H54 (cell line): ENCODE measurements at regions not wholly inside any gene's neighbourhood (a gene's known extent, or its start where the extent isn't known, plus 50 kb on each side); places are given as distances from the start of the nearest gene placed in this dataset.

Experiments used
- DNase-seq: peaks from one replicate; pipeline ENCODE4 v3.0.0; 2011; ENCODE audit warnings: low spot score, mixed read lengths; ENCODE audit not compliant: insufficient read length
- FAIRE-seq: peaks from 3 replicates; lab custom pipeline; 2011; peaks lifted over from hg19 to GRCh38; lab: Jason Lieb, UNC
- POLR2A ChIP-seq: IDR thresholded peaks from 2 replicates; pipeline ENCODE4 v1.6.1; 2011; ENCODE audit warnings: low read depth, mild to moderate bottlenecking, low read length

DNA sequence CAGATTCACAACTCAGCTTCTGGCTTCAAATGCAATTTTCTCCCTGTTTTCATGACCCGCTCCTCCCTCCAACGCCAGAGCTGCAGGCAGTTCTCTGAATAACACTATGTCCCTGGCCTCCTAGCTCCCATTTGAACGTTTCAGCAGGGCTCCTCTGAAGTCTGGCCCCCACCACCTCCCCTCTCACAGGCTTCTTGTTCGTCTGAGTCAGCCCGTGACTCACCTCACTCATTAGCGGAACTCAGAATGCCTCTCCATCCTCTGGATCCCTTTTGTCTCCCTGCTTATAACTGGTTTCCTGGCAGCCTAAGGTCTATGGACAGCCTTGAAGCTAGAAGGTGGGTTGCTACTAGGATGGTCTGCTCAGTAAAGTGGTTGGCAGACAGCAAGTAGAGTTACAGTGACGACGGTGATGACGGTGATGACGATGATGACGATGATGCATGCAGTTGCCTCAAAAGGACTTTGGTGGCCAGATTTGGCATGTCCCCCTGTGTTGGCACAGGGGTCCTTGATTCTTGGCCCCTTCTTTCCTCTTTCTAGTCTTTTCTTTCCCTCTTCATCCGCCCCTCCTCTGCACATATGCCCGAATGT lies 83.3 kb upstream of the MKLN1 start:
- peak; percentile 71 for DNase-seq
- peak; percentile 67 for FAIRE-seq
- TF ChIP-seq POLR2A, result no peak

- peak; percentile 61 for FAIRE-seq
- TF ChIP-seq POLR2A, result no peak
- DNase-seq, result peak; percentile 80
Observed at GRCh38 chr7:131249003-131249402, 78.7 kb upstream of the MKLN1 start.

GRCh38 chr7:131249483-131249882 lies 78.2 kb upstream of the MKLN1 start:
- TF ChIP-seq POLR2A, result no peak
- FAIRE-seq (no peak), DNase-seq (no peak)

DNA sequence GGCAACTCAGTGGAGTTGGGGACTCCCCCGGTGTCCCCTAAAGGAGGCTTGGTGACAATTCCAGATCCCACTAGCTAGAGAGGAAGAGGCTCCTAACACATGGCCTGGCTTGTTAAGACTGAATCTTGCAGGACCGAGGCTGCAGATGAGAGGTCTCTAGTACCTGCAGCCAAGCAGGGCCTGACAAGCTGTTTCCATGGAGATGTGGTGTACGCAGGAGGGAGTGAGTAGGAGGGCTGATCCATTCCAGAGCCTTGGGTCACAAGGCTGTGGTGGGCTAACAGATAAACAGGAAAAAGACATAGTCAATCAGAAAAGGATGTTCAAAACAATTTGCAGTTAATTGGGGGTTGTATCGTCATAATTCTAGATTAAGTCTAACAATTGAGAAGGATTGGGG lies 77.3 kb upstream of the MKLN1 start:
- no peak for DNase-seq
- TF ChIP-seq POLR2A, result no peak
- no peak for FAIRE-seq

GRCh38 chr7:131251371-131251770 lies 76.3 kb upstream of the MKLN1 start:
- FAIRE-seq, result no peak
- TF ChIP-seq POLR2A, result no peak
- no peak for DNase-seq

DNA sequence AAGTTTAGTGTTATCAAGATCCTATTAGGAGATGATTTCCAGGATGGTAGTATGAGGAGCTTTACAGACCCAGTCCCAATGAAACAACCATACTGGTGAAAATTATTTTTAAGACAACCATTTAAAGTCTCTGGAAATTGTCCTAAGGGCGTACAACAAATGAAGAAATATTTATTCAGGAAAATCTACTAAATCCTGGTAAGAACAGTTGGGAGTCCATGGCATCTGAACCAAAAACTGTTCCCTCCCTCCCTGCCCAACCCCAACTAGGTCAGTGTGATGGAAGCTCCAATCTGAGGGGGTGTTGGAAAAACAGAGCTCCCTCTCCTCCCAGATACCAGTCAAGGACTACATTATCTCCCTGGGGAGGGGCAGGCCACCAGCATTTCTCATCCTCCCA lies 74.7 kb upstream of the MKLN1 start:
- no peak for TF ChIP-seq POLR2A
- no peak for DNase-seq
- no peak for FAIRE-seq

GRCh38 chr7:131254211-131254610 lies 73.5 kb upstream of the MKLN1 start:
- TF ChIP-seq POLR2A, result no peak
- FAIRE-seq, result no peak
- no peak for DNase-seq

DNA sequence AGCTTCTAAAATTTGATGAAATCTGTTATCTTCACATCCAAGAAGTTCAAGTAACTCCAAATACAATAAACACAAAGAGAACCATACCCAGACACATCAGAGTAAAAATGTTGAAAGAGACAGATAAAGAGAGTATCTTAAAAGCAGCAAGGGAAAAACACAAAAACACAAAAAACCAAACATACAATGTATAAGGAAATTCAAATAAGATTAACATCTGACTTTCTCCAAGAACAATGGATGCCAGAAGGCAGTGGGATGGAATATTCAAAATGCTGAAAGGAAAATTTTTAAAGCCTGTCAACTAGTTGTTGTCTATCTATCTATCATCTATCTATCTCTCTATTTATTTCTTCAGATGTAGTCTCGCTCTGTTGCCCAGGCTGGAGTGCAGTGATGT lies 72.4 kb upstream of the MKLN1 start:
- no peak for FAIRE-seq
- no peak for DNase-seq
- no peak for TF ChIP-seq POLR2A

DNA sequence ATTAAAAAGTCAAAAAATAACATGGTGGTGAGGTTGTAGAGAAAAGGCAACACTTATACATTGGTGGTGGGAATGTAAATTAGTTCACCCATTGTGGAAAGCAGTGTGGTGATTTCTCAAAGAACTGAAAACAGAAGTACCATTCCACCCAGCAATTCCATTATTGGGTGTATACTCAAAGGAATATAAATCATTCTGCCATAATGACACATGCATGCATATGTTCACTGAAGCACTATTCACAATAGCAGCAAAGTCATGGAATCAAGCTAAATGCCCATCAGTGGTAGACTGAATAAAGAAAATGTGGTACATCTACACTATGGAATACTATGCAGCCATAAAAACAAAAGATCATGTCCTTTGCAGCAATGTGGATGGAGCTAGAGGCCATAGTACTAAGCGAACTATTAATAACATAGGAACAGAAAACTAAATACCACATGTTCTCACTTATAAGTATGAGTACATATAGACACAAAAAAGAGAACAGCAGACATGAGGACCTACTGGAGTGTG lies 66.1 kb upstream of the MKLN1 start:
- TF ChIP-seq POLR2A, result no peak
- FAIRE-seq, result no peak
- no peak for DNase-seq

- no peak for FAIRE-seq
- no peak for TF ChIP-seq POLR2A
- DNase-seq, result no peak
Observed at GRCh38 chr7:131265227-131265626, 62.4 kb upstream of the MKLN1 start.

- FAIRE-seq (no peak), DNase-seq (no peak)
- TF ChIP-seq POLR2A, result no peak
Observed at GRCh38 chr7:131267631-131268030, 60.0 kb upstream of the MKLN1 start.

GRCh38 chr7:131268906-131269305 lies 58.8 kb upstream of the MKLN1 start:
- no peak for TF ChIP-seq POLR2A
- FAIRE-seq (no peak), DNase-seq (no peak)

GRCh38 chr7:131272086-131272485 lies 55.6 kb upstream of the MKLN1 start:
- DNase-seq, result no peak
- TF ChIP-seq POLR2A, result no peak
- no peak for FAIRE-seq

- no peak for TF ChIP-seq POLR2A
- no peak for DNase-seq
- FAIRE-seq, result no peak
Observed at GRCh38 chr7:131274986-131275385, 52.7 kb upstream of the MKLN1 start.

DNA sequence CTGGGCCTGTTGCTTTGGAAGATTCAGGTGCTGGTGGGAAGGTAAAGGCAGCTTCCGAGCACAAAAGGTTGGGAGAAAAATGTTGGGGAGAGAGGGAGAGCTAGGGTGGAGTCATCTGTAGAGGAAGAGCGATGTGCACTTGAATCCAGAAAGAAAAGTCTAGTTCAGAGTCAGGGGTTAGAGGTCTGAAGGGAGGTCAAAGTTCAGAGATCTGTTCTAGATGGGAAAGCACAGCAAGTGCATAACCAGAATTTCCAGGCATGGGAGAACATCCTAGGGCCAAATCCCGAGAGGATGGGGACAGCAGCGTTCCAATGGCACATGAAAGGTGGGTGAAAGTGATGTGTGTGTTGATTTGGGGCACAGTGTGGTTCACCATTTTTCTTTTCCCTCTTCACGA lies 51.5 kb upstream of the MKLN1 start:
- DNase-seq, result no peak
- no peak for TF ChIP-seq POLR2A
- FAIRE-seq, result no peak
